HG03108 (cell line): ENCODE measurements at regions not wholly inside any gene's neighbourhood (a gene's known extent, or its start where the extent isn't known, plus 50 kb on each side); places are given as distances from the start of the nearest gene placed in this dataset.
A peak's percentile ranks its signal among the peaks of the same experiment; 100 is the strongest.

Source experiments
- ATAC-seq: cut with Tn5 transposase; IDR thresholded peaks from one replicate; pipeline ENCODE4 v1.9.1; 2021; ENCODE audit warnings: moderate library complexity; ENCODE audit not compliant: unreplicated experiment

GRCh38 chr10:83960125-83960524 is 179.2 kb upstream of the GHITM start:
- ATAC-seq: no peak

GRCh38 chr10:83961620-83962019 is 177.7 kb upstream of the GHITM start:
- no peak for ATAC-seq

GRCh38 chr10:83963446-83963845 is 175.9 kb upstream of the GHITM start:
- ATAC-seq: no peak

DNA sequence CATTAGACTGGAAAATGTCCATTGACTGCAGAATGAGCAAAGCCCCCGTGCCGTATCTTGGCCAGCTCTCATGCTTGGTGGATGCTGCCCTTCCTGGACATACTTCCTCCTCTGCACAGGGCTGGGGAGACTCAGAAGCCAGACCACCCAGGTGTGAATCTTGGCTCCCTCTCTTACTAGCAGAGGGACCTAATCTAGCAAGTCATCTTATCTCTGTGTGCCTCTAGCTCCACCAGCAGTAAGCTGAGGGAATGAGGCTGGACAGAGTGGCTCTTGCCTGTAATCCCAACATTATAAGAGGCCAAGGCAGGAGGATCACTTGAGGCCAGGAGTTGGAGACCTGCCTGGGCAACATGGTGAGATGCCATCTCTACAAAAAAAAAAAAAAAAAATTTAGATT is 173.8 kb upstream of the GHITM start:
- ATAC-seq: no peak

DNA sequence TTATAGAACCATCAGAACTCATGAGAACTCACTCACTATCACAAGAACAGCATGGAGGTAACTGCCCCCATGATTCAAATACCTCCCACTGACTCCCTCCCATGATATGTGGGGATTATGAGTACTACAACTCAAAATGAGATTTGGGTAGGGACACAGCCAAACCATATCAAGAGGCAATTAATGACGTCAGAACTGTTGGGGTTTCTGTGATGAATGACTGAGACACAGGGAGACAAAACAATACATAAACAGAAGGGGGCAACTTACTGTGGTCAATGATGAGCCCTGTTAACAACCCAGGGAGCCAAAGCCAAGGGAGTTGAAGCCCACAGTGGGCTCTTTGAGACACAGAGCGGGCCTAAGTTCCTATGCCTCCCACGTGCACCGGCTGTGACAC is 171.3 kb upstream of the GHITM start:
- ATAC-seq: no peak

- ATAC-seq: no peak
These were observed 160.5 kb upstream of the GHITM start for GRCh38 chr10:83978681-83979383.

GRCh38 chr10:83982812-83983211 is 156.5 kb upstream of the GHITM start:
- no peak for ATAC-seq

DNA sequence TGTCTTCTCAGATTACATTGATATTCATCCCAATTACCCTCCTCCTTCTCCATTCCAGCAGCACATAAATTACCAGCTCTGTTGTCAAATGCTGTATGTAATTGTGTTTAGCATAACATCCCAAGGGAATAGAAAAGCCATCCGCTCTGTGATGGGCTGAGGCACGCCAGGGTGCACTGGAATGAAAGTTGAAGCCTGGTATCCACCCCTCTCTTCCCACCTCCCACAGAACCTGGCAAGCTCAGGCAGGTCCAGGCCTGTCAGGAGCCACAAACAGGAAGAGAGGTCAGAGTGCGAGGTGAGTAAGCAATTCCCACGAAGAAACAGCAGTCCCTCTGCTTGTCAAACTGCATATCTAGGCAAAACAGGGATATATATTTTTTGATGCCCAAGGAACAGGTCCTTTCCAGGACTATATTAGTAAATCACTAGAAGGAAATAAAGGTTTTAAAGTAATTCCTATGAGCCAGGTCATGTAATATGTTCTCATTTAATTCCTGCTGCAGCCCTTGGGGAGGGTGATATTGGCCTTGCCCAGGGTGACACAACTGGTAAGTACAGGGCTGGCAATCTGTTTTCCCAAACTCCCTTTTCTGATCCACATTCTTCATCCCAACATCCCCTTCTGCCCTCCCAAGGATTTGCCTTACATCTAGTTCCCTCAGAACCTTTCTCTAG is 155.6 kb upstream of the GHITM start:
- no peak for ATAC-seq

- ATAC-seq: no peak
These were observed 155.1 kb upstream of the GHITM start for GRCh38 chr10:83984256-83984640.

DNA sequence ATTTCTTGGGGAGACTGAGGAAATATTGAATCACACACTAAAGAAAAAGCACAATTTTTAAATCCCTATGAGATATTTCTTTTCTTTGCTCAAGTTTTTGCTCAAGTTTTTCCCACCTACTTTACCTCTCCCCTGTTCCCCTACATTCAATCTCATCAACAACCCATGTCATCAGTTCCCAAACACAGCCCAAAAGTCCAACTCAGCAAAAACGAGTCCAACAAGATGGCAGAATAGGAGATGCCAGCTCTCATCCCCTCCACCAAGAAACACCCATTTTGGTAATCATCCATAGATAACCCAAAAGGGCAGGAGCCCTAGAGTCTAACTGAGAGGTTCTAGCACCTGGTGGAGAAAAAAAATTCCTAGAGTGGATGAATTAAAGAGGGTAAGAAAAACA is 152.5 kb upstream of the GHITM start:
- ATAC-seq: no peak

DNA sequence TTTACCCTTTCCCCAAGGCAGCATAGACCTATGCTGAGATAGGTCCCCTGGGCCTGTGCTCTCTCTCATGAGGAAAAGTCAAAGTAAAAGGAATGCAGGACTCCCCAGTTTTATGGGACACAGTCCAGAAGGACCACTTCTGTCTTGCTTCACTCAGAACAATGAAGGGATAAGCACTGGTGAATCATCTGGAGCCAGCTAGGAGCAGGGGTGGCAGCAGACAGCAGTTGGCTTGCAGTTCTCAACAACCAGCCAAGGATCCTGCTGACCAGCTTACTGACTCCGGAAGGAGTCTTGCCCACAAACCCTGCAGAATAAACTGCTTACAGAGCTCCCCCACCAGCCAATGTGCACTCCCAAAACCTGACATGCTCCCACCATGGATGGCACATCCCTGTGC is 152.1 kb upstream of the GHITM start:
- no peak for ATAC-seq

GRCh38 chr10:83988435-83988834 is 150.9 kb upstream of the GHITM start:
- no peak for ATAC-seq

DNA sequence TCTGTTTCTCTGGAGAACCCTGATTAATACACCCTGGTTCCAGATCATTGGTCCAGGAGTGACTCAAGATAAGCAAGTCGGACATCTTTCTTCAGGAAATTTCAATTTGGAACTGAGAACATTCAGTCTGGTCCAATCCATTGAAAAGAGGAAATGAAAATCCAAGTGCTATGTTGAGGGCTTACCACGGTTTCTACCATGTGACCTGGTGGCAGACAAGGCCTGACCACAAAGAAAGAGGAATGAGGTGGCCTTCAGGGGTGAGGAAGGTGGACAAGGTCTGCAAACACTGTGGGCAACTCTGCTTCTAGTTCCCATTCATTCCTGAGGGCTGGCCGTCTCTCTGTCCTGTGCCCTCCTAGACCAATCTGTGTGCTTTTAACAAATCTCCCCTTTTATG is 149.2 kb upstream of the GHITM start:
- ATAC-seq: peak; percentile 94

DNA sequence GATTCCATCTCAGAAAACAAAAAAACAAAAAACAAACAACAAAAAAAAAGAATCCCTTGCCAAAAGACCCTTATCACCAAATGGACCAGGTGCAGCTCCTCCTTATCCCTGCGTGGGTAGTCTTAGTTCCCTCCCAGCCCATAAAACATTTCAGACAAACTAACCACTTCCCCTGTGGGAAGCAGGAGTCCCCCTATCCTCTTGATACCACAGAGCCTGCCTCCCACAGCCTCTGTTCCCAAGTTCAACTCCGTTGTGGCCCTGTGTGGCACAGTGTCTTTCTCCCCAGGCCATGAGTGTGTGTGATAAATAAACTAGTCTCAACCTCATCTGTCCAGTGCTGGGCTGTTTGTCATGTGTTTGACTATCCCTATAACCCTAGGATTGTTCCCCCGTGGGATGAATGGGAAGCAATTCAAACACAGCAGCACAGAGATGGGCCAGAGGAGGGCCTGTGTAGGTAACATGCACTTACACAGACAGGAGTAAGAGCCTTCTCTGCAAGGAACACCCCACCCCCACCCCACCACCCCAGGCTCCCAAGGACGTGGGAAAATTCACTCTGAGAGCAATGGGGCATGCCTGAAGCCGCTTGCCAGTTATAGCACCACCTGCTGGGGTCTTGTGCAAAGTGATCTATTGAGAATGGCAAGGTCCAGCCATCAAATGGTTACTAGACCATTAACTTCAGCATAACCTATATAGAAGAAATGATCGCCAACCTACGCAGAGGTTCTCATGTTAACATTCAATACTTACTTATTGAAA is 147.1 kb upstream of the GHITM start:
- ATAC-seq: no peak

DNA sequence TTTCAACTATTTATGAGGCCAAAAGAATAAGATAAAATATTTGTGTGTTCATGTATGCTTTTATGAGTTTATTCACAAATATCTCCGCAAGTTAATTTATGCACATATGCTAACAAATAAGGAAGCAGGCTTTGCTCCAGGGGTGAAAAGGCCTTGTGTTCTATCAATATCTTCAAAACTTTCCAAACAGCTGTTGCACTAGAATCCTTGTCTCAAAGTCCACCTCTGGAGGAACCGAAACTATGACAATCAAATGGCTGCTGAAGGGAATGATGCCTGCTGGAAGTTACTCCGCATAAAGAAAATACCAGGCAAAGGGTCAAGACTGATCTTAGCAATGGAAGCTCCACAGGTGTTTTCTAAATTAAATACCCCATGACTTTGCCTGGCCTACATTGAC is 145.0 kb upstream of the GHITM start:
- ATAC-seq: no peak

GRCh38 chr10:83995738-83996331 is 143.5 kb upstream of the GHITM start:
- no peak for ATAC-seq

DNA sequence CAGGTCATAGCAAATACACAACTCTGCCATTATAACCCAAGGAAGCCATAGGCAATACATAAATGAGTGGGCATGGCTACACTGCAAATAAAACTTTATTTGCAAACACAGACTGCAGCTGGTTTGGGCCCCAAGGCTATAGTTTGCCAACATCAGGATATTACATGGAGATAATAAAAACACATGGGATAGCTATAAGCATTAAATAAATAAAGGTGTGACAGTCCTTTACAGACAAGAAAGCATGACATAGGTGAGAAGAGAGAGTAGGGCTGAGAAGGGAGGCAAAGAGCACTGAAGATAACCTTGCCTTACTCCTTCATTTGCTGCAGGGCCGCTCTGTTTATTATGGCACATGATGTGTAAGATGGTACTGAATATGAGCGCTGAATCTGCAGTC is 135.1 kb upstream of the GHITM start:
- no peak for ATAC-seq

GRCh38 chr10:84005403-84005802 is 133.9 kb upstream of the GHITM start:
- ATAC-seq: no peak

DNA sequence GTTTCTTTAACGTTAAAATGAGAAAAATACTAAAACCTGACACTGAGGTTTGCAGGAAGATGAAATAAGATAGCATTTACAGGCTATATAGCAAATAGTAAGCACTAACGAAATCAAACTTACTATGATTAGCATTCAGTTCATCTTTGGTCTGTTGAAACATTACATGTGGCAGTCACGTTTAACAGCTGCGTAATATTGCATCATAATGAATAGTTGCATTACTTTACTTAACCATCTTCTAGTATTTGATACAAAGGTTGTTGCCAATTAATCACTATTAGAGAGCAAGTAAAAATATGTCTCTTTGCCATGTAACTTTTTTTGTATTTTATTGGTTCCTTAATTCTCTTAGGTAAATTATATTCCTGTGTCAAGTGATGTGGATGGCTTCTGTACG is 131.8 kb upstream of the GHITM start:
- no peak for ATAC-seq

- no peak for ATAC-seq
These were observed 130.4 kb upstream of the GHITM start for GRCh38 chr10:84008878-84009277.

GRCh38 chr10:84012431-84012830 is 126.9 kb upstream of the GHITM start:
- ATAC-seq: no peak
